B cell (primary cell): ENCODE measurements at regions not wholly inside any gene's neighbourhood (a gene's known extent, or its start where the extent isn't known, plus 50 kb on each side); places are given as distances from the start of the nearest gene placed in this dataset.

ENCODE experiments used
- ATAC-seq: fragments of 200-7000 bp; cut with Tn5 transposase; one replicate; pipeline ENCODE4 v1.10.0; 2021; ENCODE audit warnings: low read depth, mild to moderate bottlenecking, moderate number of reproducible peaks, moderate library complexity
- CTCF ChIA-PET: fragments of 350-600 bp; sonication (Branson Sonifier 250); formaldehyde crosslinking; loops from one replicate; lab custom pipeline; 2021; ENCODE audit warnings: antibody characterized with exemption, inconsistent platforms; lab: Charles Lee
- POLR2A ChIA-PET: fragments of 350-600 bp; sonication (Branson Sonifier 250); formaldehyde crosslinking; loops from one replicate; lab custom pipeline; 2021; ENCODE audit warnings: antibody characterized with exemption; lab: Charles Lee
- DNase-seq: peaks from one replicate; pipeline ENCODE4 v3.0.0; 2013
- H2AFZ ChIP-seq: 2 replicates; pipeline ENCODE4 v1.6.1; 2012; ENCODE audit warnings: mild to moderate bottlenecking, low read depth, low read length; ENCODE audit not compliant: insufficient read depth, poor library complexity, severe bottlenecking
- H3K27ac ChIP-seq, 2 donors: 1 replicate in 1 of 2; 2 replicates in 1 of 2; pipeline ENCODE4 v1.5.1; 2012 to 2013; ENCODE audit warnings: low read length in 2 of 2, mild to moderate bottlenecking in 2 of 2, moderate library complexity in 1 of 2
- H3K27me3 ChIP-seq, 4 experiments: fragments of 200-600 bp in 1 of 4; sonication (generic) in 1 of 4; replicated peaks in 1 of 4; 1 replicate in 2 of 4; 2 replicates in 2 of 4; pipeline versions ENCODE4 v1.6.1 to v1.7.0; 2013 to 2016; ENCODE audit warnings: low read length in 3 of 4, mild to moderate bottlenecking in 2 of 4, mixed read lengths in 1 of 4, moderate library complexity in 1 of 4; ENCODE audit not compliant: insufficient read depth in 4 of 4, control insufficient read depth in 3 of 4; ENCODE audit errors: control extremely low read depth in 1 of 4
- H3K36me3 ChIP-seq, 2 experiments: replicated peaks in 1 of 2; 1 replicate in 1 of 2; 2 replicates in 1 of 2; pipeline versions ENCODE4 v1.6.1 to v1.7.1; 2013; ENCODE audit warnings: low read length in 1 of 2; ENCODE audit not compliant: insufficient read depth in 2 of 2, control insufficient read depth in 1 of 2; ENCODE audit errors: control extremely low read depth in 1 of 2, extremely low read depth in 1 of 2
- H3K4me1 ChIP-seq, 2 donors: fragments of 200-600 bp in 1 of 2; sonication (generic) in 1 of 2; 1 replicate in 1 of 2; 2 replicates in 1 of 2; pipeline versions ENCODE4 v1.5.1 to v1.6.1; 2013 to 2017; ENCODE audit warnings: low read length in 2 of 2; ENCODE audit not compliant: control insufficient read depth in 2 of 2, insufficient read depth in 2 of 2
- H3K4me2 ChIP-seq: replicated peaks from 2 replicates; pipeline ENCODE3; 2012; ENCODE audit warnings: mild to moderate bottlenecking, low read depth, low read length; ENCODE audit not compliant: poor library complexity, severe bottlenecking
- H3K4me3 ChIP-seq, 5 experiments: fragments of 200-600 bp in 1 of 5; sonication (generic) in 1 of 5; 1 replicate in 3 of 5; 2 replicates in 2 of 5; pipeline versions ENCODE4 v1.5.1 to v1.7.0; 2011 to 2016; ENCODE audit warnings: low read length in 4 of 5, mild to moderate bottlenecking in 4 of 5, low read depth in 2 of 5, control low read depth in 1 of 5, moderate library complexity in 1 of 5; ENCODE audit not compliant: insufficient read depth in 1 of 5; ENCODE audit errors: control extremely low read depth in 1 of 5, extremely low read depth in 1 of 5
- H3K79me2 ChIP-seq: fragments of 200-600 bp; sonication (generic); one replicate; pipeline ENCODE4 v1.6.0; 2016; ENCODE audit warnings: low read length; ENCODE audit not compliant: control insufficient read depth, insufficient read depth
- H3K9ac ChIP-seq: fragments of 200-600 bp; sonication (generic); 2 replicates; pipeline ENCODE4 v1.6.1; 2017; ENCODE audit warnings: mild to moderate bottlenecking, low read length, moderate library complexity
- H3K9me3 ChIP-seq, 3 donors: one replicate each; pipeline versions ENCODE4 v1.6.1 to v1.7.1; 2013; ENCODE audit warnings: low read length in 2 of 3; ENCODE audit not compliant: control insufficient read depth in 2 of 3, insufficient read depth in 1 of 3; ENCODE audit errors: control extremely low read depth in 1 of 3
- H4K20me1 ChIP-seq: 2 replicates; pipeline ENCODE4 v1.6.0; 2012; ENCODE audit warnings: mild to moderate bottlenecking, low read length; ENCODE audit not compliant: insufficient read depth, control insufficient read depth, poor library complexity, severe bottlenecking
- H3K27ac Mint-ChIP-seq: one replicate; pipeline ENCODE4 v1.8.0; 2021; ENCODE audit warnings: mixed read lengths
- H3K27me3 Mint-ChIP-seq: one replicate; pipeline ENCODE4 v1.8.0; 2021; ENCODE audit warnings: mixed read lengths
- H3K4me1 Mint-ChIP-seq: one replicate; pipeline ENCODE4 v1.8.0; 2021; ENCODE audit warnings: mixed read lengths
- H3K4me3 Mint-ChIP-seq: one replicate; pipeline ENCODE4 v1.8.0; 2021; ENCODE audit warnings: mixed read lengths
- H3K9me3 Mint-ChIP-seq: one replicate; pipeline ENCODE4 v1.8.0; 2022; ENCODE audit warnings: mixed read lengths; ENCODE audit not compliant: insufficient read depth
- CTCF ChIP-seq: fragments of 200-600 bp; IDR thresholded peaks from one replicate; pipeline ENCODE4 v1.8.0; 2022; ENCODE audit warnings: antibody characterized with exemption, mild to moderate bottlenecking
- EZH2 ChIP-seq: IDR thresholded peaks from 2 replicates; pipeline ENCODE4 v1.6.1; 2012; ENCODE audit warnings: borderline replicate concordance, low read depth, mild to moderate bottlenecking, moderate library complexity, low read length; ENCODE audit not compliant: insufficient read depth, poor library complexity, severe bottlenecking
- WGBS: methylation state at CpG from one replicate; pipeline ENCODE4 v1.1.5; 2013; ENCODE audit warnings: missing lambda C conversion rate; ENCODE audit not compliant: insufficient coverage; 5-methylcytosine and 5-hydroxymethylcytosine counted together
- intact Hi-C: fragments of 100-400 bp; cut with micrococcal nuclease; formaldehyde crosslinking; loops from one replicate; pipeline ENCODE4 v1.10.0; 2022

GRCh38 chr14:51430079-51430478 is 190.0 kb downstream of the TMX1 start:
- ChIA-PET CTCF (no interaction called here), POLR2A (no interaction called here)
- no peaks in the 10 kb centered on the region for H3K9me3 ChIP-seq
- intact Hi-C loops = no loop called here
- no peak for TF ChIP-seq EZH2
- no peak for TF ChIP-seq CTCF
- H3K4me3 ChIP-seq = no peak overlapping the region
- H4K20me1 ChIP-seq = no peaks in the 10 kb centered on the region
- Mint-ChIP-seq H3K4me1 (no peaks in the 10 kb centered on the region), H3K9me3 (no peaks in the 10 kb centered on the region), H3K27ac (no peak overlapping the region), H3K27me3 (peaks cover 9% of the 10 kb centered on the region), H3K4me3 (no peak overlapping the region)
- no peak overlapping the region for H3K9ac ChIP-seq
- H3K36me3 ChIP-seq = no peaks in the 10 kb centered on the region
- no peak overlapping the region for H3K4me2 ChIP-seq
- H2AFZ ChIP-seq = no peak overlapping the region
- H3K79me2 ChIP-seq = no peaks in the 10 kb centered on the region
- H3K27me3 ChIP-seq = peaks cover 0 to 6% (median 2%) of the 10 kb centered on the region in 4 experiments
- no peaks in the 10 kb centered on the region for H3K4me1 ChIP-seq
- no peak for DNase-seq
- no CpG with 5 or more reads among the region's 4 CpGs for whole genome bisulfite sequencing
- no peak overlapping the region for H3K27ac ChIP-seq
- no peak for ATAC-seq

GRCh38 chr14:51430633-51431032 is 190.6 kb downstream of the TMX1 start:
- Mint-ChIP-seq H3K9me3 (no peaks in the 10 kb centered on the region), H3K4me1 (no peaks in the 10 kb centered on the region), H3K27me3 (peaks cover 9% of the 10 kb centered on the region), H3K27ac (no peak overlapping the region), H3K4me3 (no peak overlapping the region)
- H3K27me3 ChIP-seq = peaks cover 0 to 6% (median 2%) of the 10 kb centered on the region in 4 experiments
- H3K79me2 ChIP-seq = no peaks in the 10 kb centered on the region
- no peak overlapping the region for H3K27ac ChIP-seq
- H3K36me3 ChIP-seq = no peaks in the 10 kb centered on the region
- H3K4me2 ChIP-seq = no peak overlapping the region
- 60% methylated on average over 3 of the region's 3 CpGs for WGBS
- ChIA-PET POLR2A (no interaction called here), CTCF (no interaction called here)
- ATAC-seq (no peak), DNase-seq (no peak)
- no peak overlapping the region for H2AFZ ChIP-seq
- no peaks in the 10 kb centered on the region for H4K20me1 ChIP-seq
- no peak overlapping the region for H3K4me3 ChIP-seq
- no peak overlapping the region for H3K9ac ChIP-seq
- intact Hi-C loops = no loop called here
- TF ChIP-seq EZH2 = no peak
- TF ChIP-seq CTCF = no peak
- H3K4me1 ChIP-seq = no peaks in the 10 kb centered on the region
- H3K9me3 ChIP-seq = no peaks in the 10 kb centered on the region
